K562 (cell line): ENCODE measurements at regions not wholly inside any gene's neighbourhood (a gene's known extent, or its start where the extent isn't known, plus 50 kb on each side); places are given as distances from the start of the nearest gene placed in this dataset.

Experiments used
- ATAC-seq: fragments of 200-7000 bp; cut with Tn5 transposase; 3 replicates; pipeline ENCODE4 v1.9.1; 2020; ENCODE audit warnings: moderate library complexity
- BruUV-seq: library from RNA; stranded (reverse); fragments of 400-500 nt; replicated peaks from 2 replicates; lab custom pipeline; 2021; lab: Mats Ljungman, UMichigan
- CTCF ChIA-PET: fragments of 300-600 bp; formaldehyde crosslinking; extraction: SDS; loops from one replicate; lab custom pipeline; 2021; ENCODE audit warnings: low intra/inter-chr PET ratio; lab: Yijun Ruan, JAX
- POLR2A ChIA-PET: fragments of 300-600, 350-650 bp; sonication (Branson Sonifier 250); formaldehyde crosslinking; extraction: SDS; loops from one replicate; lab custom pipeline; 2021; ENCODE audit warnings: antibody characterized with exemption, inconsistent platforms; lab: Yijun Ruan, JAX
- DNase-seq, 4 experiments: peaks; one replicate each; pipeline versions ENCODE4 v3.0.0 to v3.0.0-alpha.2; 2011 to 2018; ENCODE audit warnings: low spot score in 3 of 4, mixed read lengths in 3 of 4; ENCODE audit errors: extremely low read depth in 1 of 4
- FAIRE-seq: peaks from 2 replicates; lab custom pipeline; 2011; peaks lifted over from hg19 to GRCh38; lab: Jason Lieb, UNC
- H2AFZ ChIP-seq: 2 replicates; pipeline ENCODE4 v1.6.0; 2011; ENCODE audit warnings: low read depth, low read length, control low read depth, inconsistent platforms
- H3K27ac ChIP-seq: fragments of 200-600 bp; 3 replicates; pipeline ENCODE4 v1.8.0; 2011; ENCODE audit warnings: low read depth, mild to moderate bottlenecking, control low read depth, inconsistent platforms, low read length, moderate library complexity, mixed read lengths; ENCODE audit errors: extremely low read depth
- H3K27me3 ChIP-seq, 2 experiments: fragments of 300-600 bp in 1 of 2; 2 replicates in 1 of 2; 3 replicates in 1 of 2; pipeline versions ENCODE4 v1.6.0 to v1.8.0; 2011; ENCODE audit warnings: inconsistent platforms in 2 of 2, low read length in 2 of 2, mild to moderate bottlenecking in 1 of 2, mixed read lengths in 1 of 2, moderate library complexity in 1 of 2; ENCODE audit not compliant: control insufficient read depth in 2 of 2, insufficient read depth in 2 of 2
- H3K36me3 ChIP-seq: fragments of 300-600 bp; 3 replicates; pipeline ENCODE4 v1.8.0; 2011; ENCODE audit warnings: mild to moderate bottlenecking, low read length, inconsistent platforms; ENCODE audit not compliant: control insufficient read depth, insufficient read depth
- H3K4me1 ChIP-seq, 2 experiments: fragments of 200-600 bp in 1 of 2; replicated peaks in 1 of 2; 2 replicates in 1 of 2; 3 replicates in 1 of 2; pipeline versions ENCODE4 v1.5.1 to v1.8.0; 2011; ENCODE audit warnings: inconsistent platforms in 2 of 2, low read length in 2 of 2, mild to moderate bottlenecking in 1 of 2, mixed read lengths in 1 of 2, moderate library complexity in 1 of 2; ENCODE audit not compliant: control insufficient read depth in 2 of 2, insufficient read depth in 2 of 2
- H3K4me2 ChIP-seq: 2 replicates; pipeline ENCODE4 v1.6.1; 2011; ENCODE audit warnings: low read length, control low read depth, inconsistent platforms, mixed read lengths; ENCODE audit not compliant: insufficient read depth
- H3K4me3 ChIP-seq: fragments of 200-600 bp; sonication (generic), shearing (Covaris generic); 2 replicates; pipeline ENCODE4 v1.5.1; 2016; ENCODE audit warnings: control low read depth, inconsistent platforms
- H3K79me2 ChIP-seq: fragments of 200-600 bp; 3 replicates; pipeline ENCODE4 v1.8.0; 2011; ENCODE audit warnings: low read length, inconsistent platforms; ENCODE audit not compliant: control insufficient read depth, insufficient read depth
- H3K9ac ChIP-seq, 2 experiments: 2 replicates each; pipeline versions ENCODE4 v1.6.0 to v1.6.1; 2011; ENCODE audit warnings: low read depth in 2 of 2, low read length in 2 of 2, control low read depth in 1 of 2, inconsistent platforms in 1 of 2, mild to moderate bottlenecking in 1 of 2, mixed read lengths in 1 of 2; ENCODE audit not compliant: insufficient read depth in 1 of 2
- H3K9me1 ChIP-seq: one replicate; pipeline ENCODE4 v1.6.0; 2011; ENCODE audit warnings: inconsistent platforms, mild to moderate bottlenecking, low read length, moderate library complexity; ENCODE audit not compliant: control insufficient read depth, insufficient read depth
- H3K9me3 ChIP-seq: replicated peaks from 2 replicates; pipeline ENCODE4 v1.5.1; 2011; ENCODE audit warnings: low read depth, low read length, inconsistent platforms; ENCODE audit not compliant: control insufficient read depth, insufficient read depth
- H4K20me1 ChIP-seq: replicated peaks from 2 replicates; pipeline ENCODE4 v1.6.1; 2011; ENCODE audit warnings: low read length, inconsistent platforms, mixed read lengths; ENCODE audit not compliant: control insufficient read depth, insufficient read depth
- HDAC8 ChIP-seq: fragments of 450-650 bp; IDR thresholded peaks from 2 replicates; pipeline ENCODE4 v1.6.1; 2016; ENCODE audit warnings: mild to moderate bottlenecking, missing genetic modification characterization, moderate library complexity, missing compliant biosample characterization
- POLR3A ChIP-seq: IDR thresholded peaks from 2 replicates; pipeline ENCODE4 v1.6.1; 2011; ENCODE audit warnings: borderline replicate concordance, mild to moderate bottlenecking, moderate library complexity; ENCODE audit not compliant: insufficient read length, insufficient read depth; ENCODE audit errors: extremely low read depth
- ZBTB17 ChIP-seq: fragments of 450-650 bp; formaldehyde crosslinking; IDR thresholded peaks from 2 replicates; pipeline ENCODE4 v1.4.0; 2020; ENCODE audit warnings: mild to moderate bottlenecking
- WGBS: fragments of 100-300 bp; shearing (Covaris generic); methylation state at CpG from one replicate; pipeline ENCODE4 v1.1.6; 2016; ENCODE audit warnings: low coverage, mixed read lengths; ENCODE audit not compliant: insufficient coverage; ENCODE audit errors: missing lambda C conversion rate; 5-methylcytosine and 5-hydroxymethylcytosine counted together
- in situ Hi-C: fragments of 300-500 bp; cut with MboI; formaldehyde crosslinking; loops from 4 replicates; pipeline ENCODE4 v1.15.0; 2018; ENCODE audit warnings: inconsistent platforms, mixed read lengths
- intact Hi-C: fragments of 100-400 bp; cut with micrococcal nuclease; formaldehyde crosslinking; loops from 2 replicates; pipeline ENCODE4 v1.14.2; 2022
- TF ChIP-seq, protein P1 (sequence below): fragments of 450-650 bp; IDR thresholded peaks from 2 replicates; pipeline ENCODE4 v1.6.1; 2017; ENCODE audit warnings: mild to moderate bottlenecking, moderate library complexity
- TF ChIP-seq, protein P2 (sequence below): fragments of 450-650 bp; IDR thresholded peaks from 2 replicates; pipeline ENCODE4 v1.6.1; 2017; ENCODE audit warnings: antibody characterized with exemption
- TF ChIP-seq, protein P3 (sequence below), 2 experiments: fragments of 450-650 bp in 1 of 2; sonication (generic) in 1 of 2; formaldehyde crosslinking in 1 of 2; IDR thresholded peaks in 1 of 2; conservative IDR thresholded peaks in 1 of 2; 2 replicates each; pipeline versions ENCODE4 v1.6.1 to v1.8.1; 2016 to 2023; ENCODE audit warnings: mild to moderate bottlenecking in 2 of 2, moderate library complexity in 2 of 2, inconsistent platforms in 1 of 2, missing genetic modification reagents in 1 of 2

DNA sequence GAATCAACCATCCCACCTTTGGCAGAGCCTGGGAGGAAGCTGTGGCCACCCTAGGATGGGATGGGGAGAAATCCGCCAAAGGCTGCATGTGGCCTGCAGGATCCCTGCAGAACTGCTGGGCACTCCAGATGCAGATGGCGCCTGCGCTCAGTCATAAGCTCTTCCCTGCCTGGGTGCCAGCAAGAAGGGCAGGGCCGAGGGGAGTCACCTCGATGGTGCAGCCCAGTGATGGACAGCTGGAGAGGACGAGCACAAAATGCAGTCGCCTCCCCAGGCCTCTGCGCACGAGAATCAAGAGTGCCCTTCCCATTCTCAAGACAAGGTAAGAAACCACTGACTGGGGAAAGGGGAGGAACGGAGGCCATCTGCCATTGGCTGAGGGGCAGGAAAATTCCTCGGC, 693.6 kb downstream of the TBC1D22A start:
- BruUV-seq = no TSS peak
- Histone ChIP-seq H3K27me3 (peaks cover 0 to 5% of the 10 kb centered on the region in 2 experiments; a peak in 1 of 5 replicates), H3K27ac (no peak overlapping the region), H3K9ac (no peak overlapping the region), H3K4me3 (no peak overlapping the region), H3K4me1 (no peaks in the 10 kb centered on the region), H3K9me3 (no peaks in the 10 kb centered on the region), H4K20me1 (no peaks in the 10 kb centered on the region), H2AFZ (no peak overlapping the region), H3K9me1 (no peaks in the 10 kb centered on the region), H3K36me3 (no peaks in the 10 kb centered on the region), H3K79me2 (no peaks in the 10 kb centered on the region), H3K4me2 (no peak overlapping the region)
- in situ Hi-C loops = no loop called here
- 7% methylated on average over 9 of the region's 11 CpGs for WGBS
- intact Hi-C loops = no loop called here
- DNase-seq (no peak), ATAC-seq (no peak), FAIRE-seq (no peak)
- TF ChIP-seq, protein P1, sequence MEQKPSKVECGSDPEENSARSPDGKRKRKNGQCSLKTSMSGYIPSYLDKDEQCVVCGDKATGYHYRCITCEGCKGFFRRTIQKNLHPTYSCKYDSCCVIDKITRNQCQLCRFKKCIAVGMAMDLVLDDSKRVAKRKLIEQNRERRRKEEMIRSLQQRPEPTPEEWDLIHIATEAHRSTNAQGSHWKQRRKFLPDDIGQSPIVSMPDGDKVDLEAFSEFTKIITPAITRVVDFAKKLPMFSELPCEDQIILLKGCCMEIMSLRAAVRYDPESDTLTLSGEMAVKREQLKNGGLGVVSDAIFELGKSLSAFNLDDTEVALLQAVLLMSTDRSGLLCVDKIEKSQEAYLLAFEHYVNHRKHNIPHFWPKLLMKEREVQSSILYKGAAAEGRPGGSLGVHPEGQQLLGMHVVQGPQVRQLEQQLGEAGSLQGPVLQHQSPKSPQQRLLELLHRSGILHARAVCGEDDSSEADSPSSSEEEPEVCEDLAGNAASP = no peak
- TF ChIP-seq POLR3A (no peak), ZBTB17 (CRISPR knock-in tag) (no peak), HDAC8 (no peak)
- TF ChIP-seq, protein P2, sequence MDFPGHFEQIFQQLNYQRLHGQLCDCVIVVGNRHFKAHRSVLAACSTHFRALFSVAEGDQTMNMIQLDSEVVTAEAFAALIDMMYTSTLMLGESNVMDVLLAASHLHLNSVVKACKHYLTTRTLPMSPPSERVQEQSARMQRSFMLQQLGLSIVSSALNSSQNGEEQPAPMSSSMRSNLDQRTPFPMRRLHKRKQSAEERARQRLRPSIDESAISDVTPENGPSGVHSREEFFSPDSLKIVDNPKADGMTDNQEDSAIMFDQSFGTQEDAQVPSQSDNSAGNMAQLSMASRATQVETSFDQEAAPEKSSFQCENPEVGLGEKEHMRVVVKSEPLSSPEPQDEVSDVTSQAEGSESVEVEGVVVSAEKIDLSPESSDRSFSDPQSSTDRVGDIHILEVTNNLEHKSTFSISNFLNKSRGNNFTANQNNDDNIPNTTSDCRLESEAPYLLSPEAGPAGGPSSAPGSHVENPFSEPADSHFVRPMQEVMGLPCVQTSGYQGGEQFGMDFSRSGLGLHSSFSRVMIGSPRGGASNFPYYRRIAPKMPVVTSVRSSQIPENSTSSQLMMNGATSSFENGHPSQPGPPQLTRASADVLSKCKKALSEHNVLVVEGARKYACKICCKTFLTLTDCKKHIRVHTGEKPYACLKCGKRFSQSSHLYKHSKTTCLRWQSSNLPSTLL = no peak
- TF ChIP-seq, protein P3, sequence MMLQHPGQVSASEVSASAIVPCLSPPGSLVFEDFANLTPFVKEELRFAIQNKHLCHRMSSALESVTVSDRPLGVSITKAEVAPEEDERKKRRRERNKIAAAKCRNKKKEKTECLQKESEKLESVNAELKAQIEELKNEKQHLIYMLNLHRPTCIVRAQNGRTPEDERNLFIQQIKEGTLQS (IDR thresholded peaks at IDR 0.05) = no peak
- TF ChIP-seq, protein P3 (CRISPR knock-in tag; conservative IDR thresholded peaks at IDR 0.05) = no peak
- ChIA-PET POLR2A (no interaction called here), CTCF (no interaction called here)
